GM23248 (cell line): ENCODE measurements at regions not wholly inside any gene's neighbourhood (a gene's known extent, or its start where the extent isn't known, plus 50 kb on each side); places are given as distances from the start of the nearest gene placed in this dataset.

Source experiments
- EZH2 ChIP-seq: fragments of 200-600 bp; sonication (generic); IDR thresholded peaks from 2 replicates; pipeline ENCODE4 v1.6.1; 2018; ENCODE audit warnings: antibody characterized with exemption, mild to moderate bottlenecking; ENCODE audit not compliant: insufficient read depth, poor library complexity, severe bottlenecking
- EZH2phosphoT487 ChIP-seq: fragments of 200-600 bp; sonication (generic); IDR thresholded peaks from 2 replicates; pipeline ENCODE4 v1.6.1; 2018; ENCODE audit warnings: antibody characterized with exemption, moderate library complexity, mild to moderate bottlenecking, low read depth; ENCODE audit not compliant: insufficient read depth

DNA sequence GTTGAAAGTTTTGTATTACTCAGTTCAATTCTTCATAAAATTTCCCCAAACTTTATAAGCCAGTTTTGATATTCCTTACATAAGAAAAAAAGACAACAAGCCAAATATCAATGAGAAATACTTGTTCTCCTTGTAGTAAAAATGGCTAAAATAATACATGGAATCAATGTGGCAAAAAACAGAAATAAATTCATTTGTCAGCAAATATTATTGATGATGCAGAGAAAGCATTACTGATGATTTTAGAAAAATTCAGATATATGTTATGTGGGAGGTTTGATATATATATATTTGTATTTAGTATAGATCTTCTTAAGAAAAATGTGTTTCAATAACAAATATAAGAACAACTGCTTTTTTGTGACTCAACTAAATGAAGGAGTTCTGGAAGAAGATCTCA is 127.0 kb upstream of the PUM3 start:
- TF ChIP-seq EZH2phosphoT487 (no peak), EZH2 (no peak)
